IMR-90 (cell line): ENCODE measurements at regions not wholly inside any gene's neighbourhood (a gene's known extent, or its start where the extent isn't known, plus 50 kb on each side); places are given as distances from the start of the nearest gene placed in this dataset.

ENCODE experiments used
- SMC3 ChIP-seq: fragments of 150-350 bp; IDR thresholded peaks from 2 replicates; pipeline ENCODE4 v1.6.1; 2016; ENCODE audit warnings: low read depth, mild to moderate bottlenecking, antibody characterized with exemption, low read length, moderate library complexity
- TF ChIP-seq, protein P1 (sequence below): fragments of 150-350 bp; IDR thresholded peaks from 2 replicates; pipeline ENCODE4 v1.6.1; 2016; ENCODE audit warnings: low read depth, mild to moderate bottlenecking, low read length, moderate library complexity, borderline replicate concordance

DNA sequence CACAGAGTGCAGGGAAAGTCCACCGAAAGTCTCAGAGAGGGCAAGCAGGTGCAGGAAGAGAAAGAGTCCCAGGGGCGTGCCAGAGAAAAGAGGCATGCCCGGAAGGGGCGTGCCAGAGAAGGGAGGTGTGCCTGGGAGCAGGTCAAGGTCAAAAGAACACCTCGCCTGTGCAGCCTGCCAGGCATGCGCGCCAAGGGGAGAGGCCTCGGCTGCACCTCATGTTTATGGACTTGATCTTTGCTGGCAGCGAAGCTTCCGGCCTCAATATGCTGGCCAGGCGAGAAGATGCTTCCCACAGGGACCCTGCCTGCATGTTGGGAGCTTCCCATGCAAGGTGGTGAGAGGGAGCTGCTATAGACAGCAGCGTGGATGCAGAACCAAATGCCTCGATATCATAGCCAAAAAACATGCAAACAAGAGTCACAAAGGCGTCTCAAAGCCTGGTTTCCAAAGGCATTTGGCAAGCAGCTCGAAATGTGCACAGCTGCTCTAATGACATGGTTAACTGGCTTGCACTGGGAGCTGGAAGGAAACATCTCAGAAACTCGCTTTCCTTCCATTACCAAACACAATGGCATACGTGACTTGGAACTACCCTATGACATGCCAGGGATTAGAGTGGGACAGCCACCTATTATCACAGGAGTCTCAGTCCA lies 192.5 kb upstream of the PPP2R2D start:
- no peak for TF ChIP-seq SMC3
- TF ChIP-seq, protein P1, sequence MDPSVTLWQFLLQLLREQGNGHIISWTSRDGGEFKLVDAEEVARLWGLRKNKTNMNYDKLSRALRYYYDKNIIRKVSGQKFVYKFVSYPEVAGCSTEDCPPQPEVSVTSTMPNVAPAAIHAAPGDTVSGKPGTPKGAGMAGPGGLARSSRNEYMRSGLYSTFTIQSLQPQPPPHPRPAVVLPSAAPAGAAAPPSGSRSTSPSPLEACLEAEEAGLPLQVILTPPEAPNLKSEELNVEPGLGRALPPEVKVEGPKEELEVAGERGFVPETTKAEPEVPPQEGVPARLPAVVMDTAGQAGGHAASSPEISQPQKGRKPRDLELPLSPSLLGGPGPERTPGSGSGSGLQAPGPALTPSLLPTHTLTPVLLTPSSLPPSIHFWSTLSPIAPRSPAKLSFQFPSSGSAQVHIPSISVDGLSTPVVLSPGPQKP = no peak
